ENCODE measurements at regions not wholly inside any gene's neighbourhood (a gene's known extent, or its start where the extent isn't known, plus 50 kb on each side); places are given as distances from the start of the nearest gene placed in this dataset.
"Not testable (repeated sequence)": the region's sequence is repeated elsewhere in the genome, so short reads cannot be mapped to it uniquely, and the experiment has no call there.

DNA sequence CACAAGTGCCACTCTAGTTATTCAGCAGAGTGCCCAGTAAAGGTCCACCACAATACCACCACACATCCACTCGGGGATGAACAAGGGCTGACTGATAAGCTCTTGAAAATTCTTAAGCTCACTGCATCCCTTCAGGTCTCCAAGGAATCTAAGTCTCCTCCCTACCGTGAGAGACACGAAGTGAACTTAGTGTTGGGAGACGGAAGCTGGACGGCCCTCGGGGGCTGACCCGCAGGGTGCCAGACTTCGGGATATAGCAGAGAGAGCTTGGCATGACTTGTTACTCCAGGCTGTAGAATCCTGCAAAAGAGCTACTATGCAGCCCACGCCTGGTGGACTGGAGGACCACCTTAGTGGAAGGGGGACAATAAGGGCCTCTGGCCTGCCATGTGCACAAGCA, 75.1 kb downstream of the LYZL1 start:
- CTCF ChIA-PET = interaction anchor here (0.7 kb wide), 1 partner anchor 10 kb away, joined by 4 read pairs; no protein-coding TSS in a partner anchor
- H3K27me3 Mint-ChIP-seq; H3K4me1 Mint-ChIP-seq (ENCODE audit: low read depth); DNase-seq; H3K9me3 Mint-ChIP-seq; intact Hi-C loops (cut with micrococcal nuclease); H3K4me3 Mint-ChIP-seq; H3K27ac Mint-ChIP-seq; POLR2A ChIA-PET; H3K36me3 Mint-ChIP-seq (ENCODE audit: low read depth); ATAC-seq: not testable (repeated sequence)

DNA sequence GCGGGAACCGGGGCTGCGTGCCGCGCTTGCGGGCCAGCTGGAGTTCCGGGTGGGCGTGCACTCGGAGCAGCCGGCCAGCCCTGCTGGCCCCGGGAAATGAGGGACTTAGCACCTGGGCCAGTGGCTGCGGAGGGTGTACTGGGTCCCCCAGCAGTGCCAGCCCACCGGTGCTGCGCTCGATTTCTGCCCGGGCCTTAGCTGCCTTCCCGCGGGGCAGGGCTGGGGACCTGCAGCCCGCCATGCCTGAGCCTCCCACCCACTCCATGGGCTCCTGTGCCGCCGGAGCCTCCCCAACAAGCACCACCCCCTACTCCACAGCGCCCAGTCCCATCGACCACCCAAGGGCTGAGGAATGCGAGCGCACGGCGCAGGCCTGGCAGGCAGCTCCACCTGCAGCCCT, 77.3 kb downstream of the LYZL1 start:
- CTCF ChIA-PET, H3K27ac Mint-ChIP-seq: not testable (repeated sequence)

DNA sequence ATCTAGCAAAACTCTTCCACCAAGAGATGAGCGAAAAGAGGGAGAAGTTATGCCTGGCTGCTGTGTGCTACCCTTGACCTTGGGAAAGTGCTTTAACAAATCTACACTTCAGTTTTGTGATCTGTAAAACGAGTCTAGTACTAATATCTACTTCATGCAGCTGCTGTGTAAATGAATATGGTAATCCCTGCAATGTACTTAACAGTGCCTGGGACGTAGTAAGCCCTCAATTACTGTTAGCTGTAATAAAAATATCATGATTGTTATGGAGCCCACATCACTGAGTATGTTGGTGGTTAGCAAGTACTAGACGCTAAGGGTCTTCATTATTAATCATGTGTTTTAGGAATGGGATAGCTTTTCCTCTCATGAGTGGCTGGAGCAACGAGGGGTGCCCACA, 80.5 kb downstream of the LYZL1 start:
- ChIA-PET CTCF (interaction anchor here (1.1 to 1.4 kb wide), 2 partner anchors 65 to 144 kb away, joined by 3 read pairs; no protein-coding TSS in a partner anchor), POLR2A (no interaction called here)
- Mint-ChIP-seq H3K27ac (no peak overlapping the region), H3K4me1 (ENCODE audit: low read depth) (no peaks in the 10 kb centered on the region), H3K36me3 (ENCODE audit: low read depth) (no peaks in the 10 kb centered on the region), H3K4me3 (no peak overlapping the region), H3K9me3 (no peaks in the 10 kb centered on the region), H3K27me3 (peaks cover 13% of the 10 kb centered on the region)
- DNase-seq = no peak
- TF ChIP-seq, protein P1, sequence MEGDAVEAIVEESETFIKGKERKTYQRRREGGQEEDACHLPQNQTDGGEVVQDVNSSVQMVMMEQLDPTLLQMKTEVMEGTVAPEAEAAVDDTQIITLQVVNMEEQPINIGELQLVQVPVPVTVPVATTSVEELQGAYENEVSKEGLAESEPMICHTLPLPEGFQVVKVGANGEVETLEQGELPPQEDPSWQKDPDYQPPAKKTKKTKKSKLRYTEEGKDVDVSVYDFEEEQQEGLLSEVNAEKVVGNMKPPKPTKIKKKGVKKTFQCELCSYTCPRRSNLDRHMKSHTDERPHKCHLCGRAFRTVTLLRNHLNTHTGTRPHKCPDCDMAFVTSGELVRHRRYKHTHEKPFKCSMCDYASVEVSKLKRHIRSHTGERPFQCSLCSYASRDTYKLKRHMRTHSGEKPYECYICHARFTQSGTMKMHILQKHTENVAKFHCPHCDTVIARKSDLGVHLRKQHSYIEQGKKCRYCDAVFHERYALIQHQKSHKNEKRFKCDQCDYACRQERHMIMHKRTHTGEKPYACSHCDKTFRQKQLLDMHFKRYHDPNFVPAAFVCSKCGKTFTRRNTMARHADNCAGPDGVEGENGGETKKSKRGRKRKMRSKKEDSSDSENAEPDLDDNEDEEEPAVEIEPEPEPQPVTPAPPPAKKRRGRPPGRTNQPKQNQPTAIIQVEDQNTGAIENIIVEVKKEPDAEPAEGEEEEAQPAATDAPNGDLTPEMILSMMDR (IDR thresholded peaks at IDR 0.05) = no peak
- intact Hi-C loops (cut with micrococcal nuclease) = no loop called here
- ATAC-seq = no peak

More for the DNA sequence above, 77.3 kb downstream of the LYZL1 start:
- H3K36me3 Mint-ChIP-seq (ENCODE audit: low read depth); H3K4me3 Mint-ChIP-seq; intact Hi-C loops (cut with micrococcal nuclease); H3K9me3 Mint-ChIP-seq; H3K4me1 Mint-ChIP-seq (ENCODE audit: low read depth); DNase-seq; POLR2A ChIA-PET; ATAC-seq: not testable (repeated sequence)
- peaks cover 13% of the 10 kb centered on the region for H3K27me3 Mint-ChIP-seq

DNA sequence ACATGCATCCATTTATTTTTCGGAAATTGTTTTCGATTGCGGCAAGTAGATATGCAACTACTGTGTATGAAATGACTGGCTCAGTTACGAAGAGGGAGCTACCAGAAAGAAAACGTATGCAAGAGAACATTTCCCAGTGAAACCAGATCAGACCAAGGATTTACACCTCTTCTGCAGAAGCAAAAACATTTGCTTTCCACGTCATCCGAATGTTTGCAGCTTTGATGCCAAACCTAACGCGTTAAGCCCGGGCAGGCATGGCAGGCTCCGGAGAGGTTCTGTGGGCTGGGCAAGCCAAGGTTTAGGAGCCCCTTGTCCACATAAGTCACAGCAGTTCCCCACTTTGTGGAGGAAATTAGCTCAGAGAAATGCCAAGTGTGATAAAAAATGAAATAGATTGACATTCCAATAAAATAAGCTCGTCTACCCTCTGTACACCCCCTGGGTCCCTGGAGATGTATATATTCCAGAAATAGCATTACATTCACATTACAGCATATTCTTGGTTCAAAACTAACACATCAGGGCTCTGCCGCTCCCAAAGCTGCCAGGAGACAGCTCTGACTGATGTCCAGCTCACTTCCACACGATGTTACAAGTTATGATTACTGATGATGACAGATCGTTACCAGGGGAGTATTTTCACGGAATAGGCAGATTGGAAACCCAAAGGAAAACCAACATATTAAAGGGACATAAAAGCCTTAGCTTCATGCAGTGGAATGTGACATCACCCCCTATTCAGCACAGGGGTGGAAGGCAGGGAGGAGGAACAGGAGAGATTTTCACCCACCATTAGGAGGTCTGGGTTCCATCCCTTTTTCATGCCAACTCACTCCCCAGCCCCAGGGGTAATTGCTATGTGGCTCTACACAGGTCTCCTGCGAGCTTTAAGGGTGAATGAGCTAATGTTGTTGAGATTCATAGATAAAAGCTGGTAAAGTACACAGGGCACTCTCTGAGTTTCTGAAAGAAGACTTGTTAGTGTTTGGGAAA, 81.5 kb downstream of the LYZL1 start:
- ChIA-PET CTCF (interaction anchor here (1.2 to 1.5 kb wide), 3 partner anchors 39 to 220 kb away, joined by 3 read pairs; no protein-coding TSS in a partner anchor), POLR2A (no interaction called here)
- Mint-ChIP-seq H3K27me3 (peaks cover 13% of the 10 kb centered on the region), H3K4me1 (ENCODE audit: low read depth) (no peaks in the 10 kb centered on the region), H3K9me3 (no peaks in the 10 kb centered on the region), H3K4me3 (no peak overlapping the region), H3K27ac (no peak overlapping the region), H3K36me3 (ENCODE audit: low read depth) (no peaks in the 10 kb centered on the region)
- ATAC-seq = no peak
- TF ChIP-seq, protein P1 (IDR thresholded peaks at IDR 0.05) = no peak
- intact Hi-C loops (cut with micrococcal nuclease) = no loop called here
- no peak for DNase-seq

DNA sequence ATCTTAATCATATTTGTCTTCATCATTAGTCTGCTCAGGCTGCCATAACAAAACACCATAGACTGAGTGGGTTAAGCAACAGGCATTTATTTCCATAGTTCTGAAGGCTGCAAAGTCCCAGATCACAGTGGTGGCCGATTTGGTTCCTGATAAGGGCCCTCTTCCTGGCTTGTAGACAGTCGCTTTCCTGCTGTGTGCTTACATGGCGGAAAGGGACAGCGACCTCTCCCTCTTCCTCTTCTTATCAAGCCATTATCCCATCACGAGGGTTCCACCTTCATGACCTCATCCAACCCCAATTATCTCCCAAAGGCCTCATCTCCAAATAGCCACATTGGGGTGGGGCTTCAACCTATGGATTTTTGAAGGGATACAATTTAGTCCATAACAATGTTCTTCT, 84.0 kb downstream of the LYZL1 start:
- DNase-seq (no peak), ATAC-seq (no peak)
- peaks cover 15% of the 10 kb centered on the region for H3K27me3 Mint-ChIP-seq
- no peaks in the 10 kb centered on the region for H3K9me3 Mint-ChIP-seq
- ChIA-PET CTCF (no interaction called here), POLR2A (no interaction called here)
- no peak overlapping the region for H3K27ac Mint-ChIP-seq
- H3K4me3 Mint-ChIP-seq = no peak overlapping the region
- TF ChIP-seq, protein P1 (IDR thresholded peaks at IDR 0.05) = no peak
- H3K36me3 Mint-ChIP-seq (ENCODE audit: low read depth) = no peaks in the 10 kb centered on the region
- H3K4me1 Mint-ChIP-seq (ENCODE audit: low read depth) = no peaks in the 10 kb centered on the region
- intact Hi-C loops (cut with micrococcal nuclease) = no loop called here

DNA sequence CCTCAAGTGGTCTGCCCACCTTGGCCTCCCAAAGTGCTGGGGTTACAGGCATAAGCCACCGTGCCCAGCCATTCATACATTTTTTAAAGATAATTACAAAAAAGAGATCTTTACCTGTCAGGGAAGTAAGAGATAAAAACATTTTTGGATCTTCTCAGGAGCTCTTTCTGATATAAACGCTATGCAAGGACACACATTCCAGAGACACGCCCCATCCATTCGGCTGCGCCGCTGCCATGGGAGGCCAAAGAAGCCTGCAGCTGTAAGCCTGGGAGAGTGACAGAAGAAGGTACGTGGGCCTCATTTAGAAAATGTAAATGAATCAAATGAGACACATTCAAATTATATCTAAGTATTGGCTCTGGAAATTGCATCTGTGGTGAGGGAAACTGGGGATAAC, 85.3 kb downstream of the LYZL1 start:
- CTCF ChIA-PET = interaction anchor here (0.9 to 2.3 kb wide), 3 partner anchors 10 to 36 kb away, joined by 3 to 7 read pairs (median 4); no protein-coding TSS in a partner anchor

More for the DNA sequence above, 85.3 kb downstream of the LYZL1 start:
- H3K4me1 Mint-ChIP-seq (ENCODE audit: low read depth) = no peaks in the 10 kb centered on the region
- POLR2A ChIA-PET = no interaction called here
- peaks cover 13% of the 10 kb centered on the region for H3K27me3 Mint-ChIP-seq
- no peaks in the 10 kb centered on the region for H3K9me3 Mint-ChIP-seq
- TF ChIP-seq, protein P1 (IDR thresholded peaks at IDR 0.05) = no peak
- ATAC-seq (no peak), DNase-seq (no peak)
- intact Hi-C loops (cut with micrococcal nuclease) = no loop called here
- no peak overlapping the region for H3K4me3 Mint-ChIP-seq
- no peak overlapping the region for H3K27ac Mint-ChIP-seq
- H3K36me3 Mint-ChIP-seq (ENCODE audit: low read depth) = no peaks in the 10 kb centered on the region
